ENCODE measurements at regions not wholly inside any gene's neighbourhood (a gene's known extent, or its start where the extent isn't known, plus 50 kb on each side); places are given as distances from the start of the nearest gene placed in this dataset.
A peak's percentile ranks its signal among the peaks of the same experiment; 100 is the strongest.

DNA sequence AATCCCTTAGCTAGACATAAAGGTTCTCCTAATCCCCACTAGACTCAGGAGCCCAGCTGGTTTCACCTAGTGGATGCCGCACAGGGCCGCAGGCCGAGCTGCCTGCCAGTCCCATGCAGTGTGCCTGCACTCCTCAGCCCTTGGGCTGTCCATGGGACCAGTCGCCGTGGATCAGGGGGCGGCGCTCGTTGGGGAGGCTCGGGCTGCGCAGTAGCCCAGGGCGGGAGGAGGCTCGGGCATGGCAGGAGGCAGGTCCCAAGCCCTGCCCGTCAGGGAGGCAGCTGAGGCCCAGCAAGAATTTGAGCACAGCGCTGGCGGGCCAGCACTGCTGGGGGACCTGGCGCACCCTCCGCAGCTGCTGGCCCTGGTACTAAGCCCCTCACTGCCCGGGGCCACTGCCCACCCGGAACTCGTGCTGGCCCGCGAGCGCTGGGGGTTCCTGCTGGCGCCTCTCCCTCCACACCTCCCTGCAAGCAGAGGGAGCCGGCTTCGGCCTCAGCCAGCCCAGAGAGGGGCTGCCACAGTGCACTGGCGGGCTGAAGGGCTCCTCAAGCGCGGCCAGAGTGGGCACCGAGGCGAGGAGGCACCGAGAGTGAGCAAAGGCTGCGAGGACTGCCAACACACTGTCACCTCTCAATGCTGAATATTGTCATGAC, 307.8 kb downstream of the C6orf118 start:
- TF ChIP-seq EP300 (IDR thresholded peaks at IDR 0.05): no peak
- TF ChIP-seq POLR2A (IDR thresholded peaks at IDR 0.05): no peak
- TF ChIP-seq, protein P1, sequence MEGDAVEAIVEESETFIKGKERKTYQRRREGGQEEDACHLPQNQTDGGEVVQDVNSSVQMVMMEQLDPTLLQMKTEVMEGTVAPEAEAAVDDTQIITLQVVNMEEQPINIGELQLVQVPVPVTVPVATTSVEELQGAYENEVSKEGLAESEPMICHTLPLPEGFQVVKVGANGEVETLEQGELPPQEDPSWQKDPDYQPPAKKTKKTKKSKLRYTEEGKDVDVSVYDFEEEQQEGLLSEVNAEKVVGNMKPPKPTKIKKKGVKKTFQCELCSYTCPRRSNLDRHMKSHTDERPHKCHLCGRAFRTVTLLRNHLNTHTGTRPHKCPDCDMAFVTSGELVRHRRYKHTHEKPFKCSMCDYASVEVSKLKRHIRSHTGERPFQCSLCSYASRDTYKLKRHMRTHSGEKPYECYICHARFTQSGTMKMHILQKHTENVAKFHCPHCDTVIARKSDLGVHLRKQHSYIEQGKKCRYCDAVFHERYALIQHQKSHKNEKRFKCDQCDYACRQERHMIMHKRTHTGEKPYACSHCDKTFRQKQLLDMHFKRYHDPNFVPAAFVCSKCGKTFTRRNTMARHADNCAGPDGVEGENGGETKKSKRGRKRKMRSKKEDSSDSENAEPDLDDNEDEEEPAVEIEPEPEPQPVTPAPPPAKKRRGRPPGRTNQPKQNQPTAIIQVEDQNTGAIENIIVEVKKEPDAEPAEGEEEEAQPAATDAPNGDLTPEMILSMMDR (IDR thresholded peaks at IDR 0.05): no peak
- DNase-seq (ENCODE audit: low spot score in 2 of 2): peak in 1 of 2 donors; percentile 50
- peaks cover 9% of the 10 kb centered on the region for H3K9me3 ChIP-seq
- H3K27ac ChIP-seq: no peak overlapping the region
- no peak overlapping the region for H3K4me3 ChIP-seq
- no peaks in the 10 kb centered on the region for H3K36me3 ChIP-seq
- H3K27me3 ChIP-seq: no peaks in the 10 kb centered on the region
- 91% methylated on average over 24 of the region's 33 CpGs for WGBS
- no peaks in the 10 kb centered on the region for H3K4me1 ChIP-seq

DNA sequence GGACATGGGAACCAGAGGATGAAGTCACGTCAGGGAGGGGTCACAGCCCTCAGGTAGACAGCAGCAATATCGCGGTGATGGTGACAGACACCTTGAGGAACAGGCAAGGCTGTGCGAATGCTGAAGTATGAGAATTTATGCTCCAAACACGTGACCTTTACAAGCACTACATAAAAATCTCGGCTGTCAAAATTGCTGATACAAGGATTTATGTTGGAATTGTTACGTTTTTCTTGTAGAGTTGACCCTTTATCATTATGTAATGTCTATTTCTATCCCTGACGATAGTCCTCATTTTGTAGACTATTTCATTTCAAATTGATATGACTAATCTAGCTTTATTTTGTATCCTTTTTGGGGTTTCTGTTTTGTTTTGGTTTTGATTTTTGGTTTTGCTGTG, 311.1 kb downstream of the C6orf118 start:
- 73% methylated on average over 8 of the region's 8 CpGs for WGBS

GRCh38 chr6:164996838-164997237, 312.6 kb downstream of the C6orf118 start:
- Histone ChIP-seq H3K4me3 (no peak overlapping the region), H3K9me3 (peaks cover 5% of the 10 kb centered on the region), H3K36me3 (no peaks in the 10 kb centered on the region), H3K4me1 (no peaks in the 10 kb centered on the region), H3K27me3 (no peaks in the 10 kb centered on the region), H3K27ac (no peak overlapping the region)
- no peak for DNase-seq (ENCODE audit: low spot score in 2 of 2)
- TF ChIP-seq EP300 (IDR thresholded peaks at IDR 0.05): no peak
- TF ChIP-seq POLR2A (IDR thresholded peaks at IDR 0.05): no peak
- TF ChIP-seq, protein P1 (IDR thresholded peaks at IDR 0.05): no peak
- TF ChIP-seq POLR2AphosphoS5 (IDR thresholded peaks at IDR 0.05): no peak
- WGBS: 39% methylated on average over 6 of the region's 6 CpGs

More for the DNA sequence above, 311.1 kb downstream of the C6orf118 start:
- Histone ChIP-seq H3K4me3 (no peak overlapping the region), H3K36me3 (no peaks in the 10 kb centered on the region), H3K27me3 (no peaks in the 10 kb centered on the region), H3K4me1 (no peaks in the 10 kb centered on the region), H3K27ac (no peak overlapping the region), H3K9me3 (peaks cover 8% of the 10 kb centered on the region)
- no peak for DNase-seq (ENCODE audit: low spot score in 2 of 2)
- TF ChIP-seq, protein P1 (IDR thresholded peaks at IDR 0.05): no peak
- no peak for TF ChIP-seq POLR2A (IDR thresholded peaks at IDR 0.05)
- TF ChIP-seq POLR2AphosphoS5 (IDR thresholded peaks at IDR 0.05): no peak
- no peak for TF ChIP-seq EP300 (IDR thresholded peaks at IDR 0.05)

DNA sequence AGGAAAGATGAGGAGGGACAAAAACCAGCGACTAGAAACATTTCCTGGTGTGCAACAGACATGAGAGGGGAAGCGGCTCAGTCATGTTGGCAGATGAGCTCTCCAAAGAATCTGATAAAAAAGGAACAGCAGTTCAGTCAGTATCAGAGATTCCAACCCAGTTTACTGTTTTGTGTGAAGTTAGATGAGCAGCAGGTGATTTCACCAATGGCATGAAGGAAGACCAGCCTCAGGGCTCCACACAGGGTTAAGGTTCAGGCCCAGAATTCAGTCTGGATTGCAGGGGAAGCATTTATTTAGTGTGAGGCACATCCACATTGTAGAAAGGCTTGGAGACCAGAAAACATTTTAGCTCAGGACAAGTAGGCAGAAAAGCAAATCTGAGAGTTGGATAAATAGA, 317.8 kb downstream of the C6orf118 start:
- H3K27ac ChIP-seq: no peak overlapping the region
- H3K36me3 ChIP-seq: no peaks in the 10 kb centered on the region
- whole genome bisulfite sequencing: 48% methylated on average over 2 of the region's 2 CpGs
- H3K4me1 ChIP-seq: no peaks in the 10 kb centered on the region
- no peaks in the 10 kb centered on the region for H3K27me3 ChIP-seq
- DNase-seq (ENCODE audit: low spot score in 2 of 2): no peak
- no peak overlapping the region for H3K4me3 ChIP-seq
- TF ChIP-seq, protein P1 (IDR thresholded peaks at IDR 0.05): no peak
- TF ChIP-seq EP300 (IDR thresholded peaks at IDR 0.05): no peak
- TF ChIP-seq POLR2AphosphoS5 (IDR thresholded peaks at IDR 0.05): no peak
- no peak for TF ChIP-seq POLR2A (IDR thresholded peaks at IDR 0.05)
- no peaks in the 10 kb centered on the region for H3K9me3 ChIP-seq

DNA sequence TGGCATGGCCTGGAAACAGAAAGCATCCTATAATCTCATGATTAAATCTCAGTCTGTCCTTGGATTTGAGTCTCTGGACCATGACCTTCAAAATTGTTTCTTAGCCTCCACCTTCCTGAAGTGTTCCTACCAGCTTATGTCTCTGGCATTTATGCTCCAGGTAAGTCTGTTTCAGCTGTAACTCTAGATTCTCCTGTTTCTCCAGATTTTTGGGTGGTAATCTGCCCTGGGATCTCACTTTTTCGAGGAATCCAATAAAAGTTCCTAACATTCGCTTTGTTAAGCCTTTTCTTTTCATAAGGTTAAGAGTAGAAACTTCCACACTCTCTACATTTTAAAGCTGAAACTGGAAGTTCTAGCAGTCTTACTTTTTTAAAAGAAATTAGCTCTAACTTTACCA, 318.5 kb downstream of the C6orf118 start:
- Histone ChIP-seq H3K36me3 (no peaks in the 10 kb centered on the region), H3K27me3 (no peaks in the 10 kb centered on the region), H3K4me1 (no peaks in the 10 kb centered on the region), H3K9me3 (no peaks in the 10 kb centered on the region), H3K4me3 (no peak overlapping the region), H3K27ac (no peak overlapping the region)
- no peak for TF ChIP-seq POLR2A (IDR thresholded peaks at IDR 0.05)
- TF ChIP-seq POLR2AphosphoS5 (IDR thresholded peaks at IDR 0.05): no peak
- TF ChIP-seq EP300 (IDR thresholded peaks at IDR 0.05): no peak
- TF ChIP-seq, protein P1 (IDR thresholded peaks at IDR 0.05): no peak
- WGBS: 74% methylated on average over 2 of the region's 2 CpGs
- no peak for DNase-seq (ENCODE audit: low spot score in 2 of 2)
